ENCODE measurements at regions not wholly inside any gene's neighbourhood (a gene's known extent, or its start where the extent isn't known, plus 50 kb on each side); places are given as distances from the start of the nearest gene placed in this dataset.
"Not testable (repeated sequence)": the region's sequence is repeated elsewhere in the genome, so short reads cannot be mapped to it uniquely, and the experiment has no call there.

DNA sequence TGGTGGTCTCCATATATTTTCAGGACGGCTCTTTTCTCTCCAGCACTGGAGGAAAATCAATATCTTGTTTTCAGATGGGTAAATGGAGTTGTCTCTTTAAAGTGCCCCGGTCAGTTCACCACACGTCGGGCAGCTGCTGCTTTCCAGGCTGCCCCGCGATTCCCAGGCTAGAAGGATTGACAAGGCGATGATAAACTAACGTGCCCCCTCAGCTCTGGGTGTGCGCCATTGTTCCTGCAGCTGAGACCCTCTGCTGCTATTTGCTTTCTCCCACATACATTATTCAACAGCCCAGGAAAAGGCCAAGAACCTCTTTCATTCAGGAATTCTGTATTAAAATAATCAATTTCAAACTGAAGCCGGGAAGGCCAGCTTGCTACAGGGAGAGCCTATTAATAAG is 254.5 kb downstream of the SOX3 start:
- no peaks in the 10 kb centered on the region for H3K36me3 ChIP-seq
- intact Hi-C loops (cut with DNase I; ENCODE audit: low total_unique reads) (no loop called here), in situ Hi-C loops (cut with MboI; ENCODE audit: low pct_ligation_motif_present in 1 of 4, low pct_unique_long_range_greater_than_20kb in 1 of 4, low sequenced_read_pairs in 3 of 4) (no loop called here)
- no peak for TF ChIP-seq EP300 (IDR thresholded peaks at IDR 0.05; ENCODE audit: low read depth)
- no peak for TF ChIP-seq POLR2A (IDR thresholded peaks at IDR 0.05)
- no peak for TF ChIP-seq POLR2AphosphoS5 (IDR thresholded peaks at IDR 0.05)
- TF ChIP-seq, protein P1, sequence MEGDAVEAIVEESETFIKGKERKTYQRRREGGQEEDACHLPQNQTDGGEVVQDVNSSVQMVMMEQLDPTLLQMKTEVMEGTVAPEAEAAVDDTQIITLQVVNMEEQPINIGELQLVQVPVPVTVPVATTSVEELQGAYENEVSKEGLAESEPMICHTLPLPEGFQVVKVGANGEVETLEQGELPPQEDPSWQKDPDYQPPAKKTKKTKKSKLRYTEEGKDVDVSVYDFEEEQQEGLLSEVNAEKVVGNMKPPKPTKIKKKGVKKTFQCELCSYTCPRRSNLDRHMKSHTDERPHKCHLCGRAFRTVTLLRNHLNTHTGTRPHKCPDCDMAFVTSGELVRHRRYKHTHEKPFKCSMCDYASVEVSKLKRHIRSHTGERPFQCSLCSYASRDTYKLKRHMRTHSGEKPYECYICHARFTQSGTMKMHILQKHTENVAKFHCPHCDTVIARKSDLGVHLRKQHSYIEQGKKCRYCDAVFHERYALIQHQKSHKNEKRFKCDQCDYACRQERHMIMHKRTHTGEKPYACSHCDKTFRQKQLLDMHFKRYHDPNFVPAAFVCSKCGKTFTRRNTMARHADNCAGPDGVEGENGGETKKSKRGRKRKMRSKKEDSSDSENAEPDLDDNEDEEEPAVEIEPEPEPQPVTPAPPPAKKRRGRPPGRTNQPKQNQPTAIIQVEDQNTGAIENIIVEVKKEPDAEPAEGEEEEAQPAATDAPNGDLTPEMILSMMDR (IDR thresholded peaks at IDR 0.05) = no peak
- 63 to 100% methylated on average over 1 to 10 of the region's 10 CpGs for WGBS, 2 donors (ENCODE audit: low coverage in 1 of 2)
- H3K4me1 ChIP-seq = no peaks in the 10 kb centered on the region
- H3K4me3 ChIP-seq = no peak overlapping the region
- H3K27me3 ChIP-seq = no peaks in the 10 kb centered on the region
- H3K9me3 ChIP-seq = no peaks in the 10 kb centered on the region
- no peak for DNase-seq
- no peak overlapping the region for H3K27ac ChIP-seq

- TF ChIP-seq, protein P1 (IDR thresholded peaks at IDR 0.05) = no peak
- TF ChIP-seq POLR2A (IDR thresholded peaks at IDR 0.05) = no peak
- TF ChIP-seq POLR2AphosphoS5 (IDR thresholded peaks at IDR 0.05) = no peak
- no peak for TF ChIP-seq EP300 (IDR thresholded peaks at IDR 0.05; ENCODE audit: low read depth)
- DNase-seq = no peak
- Histone ChIP-seq H3K27ac (no peak overlapping the region), H3K27me3 (no peaks in the 10 kb centered on the region), H3K9me3 (no peaks in the 10 kb centered on the region), H3K4me3 (no peak overlapping the region), H3K4me1 (no peaks in the 10 kb centered on the region), H3K36me3 (no peaks in the 10 kb centered on the region)
- intact Hi-C loops (cut with DNase I; ENCODE audit: low total_unique reads) = no loop called here
- WGBS, 2 donors (ENCODE audit: low coverage in 1 of 2) = 65% methylated on average over 8 of the region's 8 CpGs; no CpG with 5 or more reads in 1 of the 2 donors
- in situ Hi-C loops (cut with MboI; ENCODE audit: low pct_ligation_motif_present in 1 of 4, low pct_unique_long_range_greater_than_20kb in 1 of 4, low sequenced_read_pairs in 3 of 4) = no loop called here
These were observed 255.8 kb downstream of the SOX3 start for GRCh38 chrX:140249088-140249487.

GRCh38 chrX:140229191-140229590 is 263.9 kb upstream of the CXorf66 start:
- in situ Hi-C loops (cut with MboI; ENCODE audit: low pct_ligation_motif_present in 1 of 4, low pct_unique_long_range_greater_than_20kb in 1 of 4, low sequenced_read_pairs in 3 of 4) = no loop called here
- H3K27ac ChIP-seq = no peak overlapping the region
- intact Hi-C loops (cut with DNase I; ENCODE audit: low total_unique reads) = no loop called here
- no peaks in the 10 kb centered on the region for H3K4me1 ChIP-seq
- DNase-seq = no peak
- no peaks in the 10 kb centered on the region for H3K9me3 ChIP-seq
- no peak for TF ChIP-seq POLR2A (IDR thresholded peaks at IDR 0.05)
- no peak for TF ChIP-seq EP300 (IDR thresholded peaks at IDR 0.05; ENCODE audit: low read depth)
- TF ChIP-seq, protein P1 (IDR thresholded peaks at IDR 0.05) = no peak
- TF ChIP-seq POLR2AphosphoS5 (IDR thresholded peaks at IDR 0.05) = no peak
- 47% methylated on average over 1 of the region's 1 CpG; no CpG with 5 or more reads in 1 of the 2 donors for WGBS, 2 donors (ENCODE audit: low coverage in 1 of 2)
- H3K27me3 ChIP-seq = no peaks in the 10 kb centered on the region
- no peaks in the 10 kb centered on the region for H3K36me3 ChIP-seq
- no peak overlapping the region for H3K4me3 ChIP-seq

DNA sequence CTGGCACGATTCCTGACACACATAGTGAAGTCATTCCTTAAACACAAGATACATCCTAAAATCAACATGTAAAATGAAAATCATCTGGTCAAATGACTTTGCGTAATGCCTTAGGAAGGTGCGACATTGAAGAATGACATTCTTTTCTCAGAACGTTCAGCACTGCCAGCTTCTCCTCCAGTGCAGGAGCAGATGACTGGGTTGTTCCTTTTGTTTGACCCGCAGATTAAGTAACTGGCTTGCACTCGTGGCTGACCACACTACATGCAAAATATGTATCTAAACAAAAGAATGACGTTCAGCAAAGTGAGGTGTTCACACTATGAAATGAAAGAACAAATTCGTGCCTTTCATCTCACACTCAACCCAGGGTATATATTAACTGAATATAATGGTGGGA is 260.7 kb upstream of the CXorf66 start:
- WGBS, 2 donors (ENCODE audit: low coverage in 1 of 2) = 58 to 83% methylated on average over 1 to 8 of the region's 8 CpGs
- DNase-seq; H3K27ac ChIP-seq; H3K9me3 ChIP-seq; H3K27me3 ChIP-seq; H3K4me1 ChIP-seq; H3K4me3 ChIP-seq; in situ Hi-C loops (cut with MboI; ENCODE audit: low pct_ligation_motif_present in 1 of 4, low pct_unique_long_range_greater_than_20kb in 1 of 4, low sequenced_read_pairs in 3 of 4); H3K36me3 ChIP-seq; intact Hi-C loops (cut with DNase I; ENCODE audit: low total_unique reads): not testable (repeated sequence)

GRCh38 chrX:140215894-140216293 is 250.6 kb upstream of the CXorf66 start:
- H3K9me3 ChIP-seq; H3K4me3 ChIP-seq; H3K27me3 ChIP-seq; H3K36me3 ChIP-seq; H3K27ac ChIP-seq; H3K4me1 ChIP-seq; intact Hi-C loops (cut with DNase I; ENCODE audit: low total_unique reads); DNase-seq; in situ Hi-C loops (cut with MboI; ENCODE audit: low pct_ligation_motif_present in 1 of 4, low pct_unique_long_range_greater_than_20kb in 1 of 4, low sequenced_read_pairs in 3 of 4): not testable (repeated sequence)
- 38 to 40% methylated on average over 1 to 2 of the region's 3 CpGs for WGBS, 2 donors (ENCODE audit: low coverage in 1 of 2)

GRCh38 chrX:140214518-140214917 is 249.2 kb upstream of the CXorf66 start:
- H3K36me3 ChIP-seq; H3K27ac ChIP-seq; H3K4me1 ChIP-seq; intact Hi-C loops (cut with DNase I; ENCODE audit: low total_unique reads); in situ Hi-C loops (cut with MboI; ENCODE audit: low pct_ligation_motif_present in 1 of 4, low pct_unique_long_range_greater_than_20kb in 1 of 4, low sequenced_read_pairs in 3 of 4); H3K4me3 ChIP-seq; H3K27me3 ChIP-seq; H3K9me3 ChIP-seq; DNase-seq: not testable (repeated sequence)
- WGBS, 2 donors (ENCODE audit: low coverage in 1 of 2) = 40% methylated on average over 2 of the region's 3 CpGs; no CpG with 5 or more reads in 1 of the 2 donors

All from transverse colon (tissue), 4 donors.